Left lung (tissue), 4 donors: ENCODE measurements at regions not wholly inside any gene's neighbourhood (a gene's known extent, or its start where the extent isn't known, plus 50 kb on each side); places are given as distances from the start of the nearest gene placed in this dataset.

Experiments used
- ATAC-seq: fragments of 200-7000 bp; cut with Tn5 transposase; one replicate; pipeline ENCODE4 v1.9.1; 2020; ENCODE audit warnings: moderate library complexity
- DNase-seq, 4 donors: peaks; one replicate each; pipeline ENCODE4 v3.0.0-alpha.2; 2013 to 2020
- H3K27ac ChIP-seq, 2 donors: fragments of 200-600 bp; sonication (generic) in 1 of 2; one replicate each; pipeline versions ENCODE4 v1.5.0 to v1.8.0; 2020 to 2021
- H3K27me3 ChIP-seq, 2 donors: fragments of 200-600 bp; sonication (generic) in 1 of 2; one replicate each; pipeline versions ENCODE4 v1.5.0 to v1.8.0; 2020 to 2021
- H3K36me3 ChIP-seq, 2 donors: fragments of 200-600 bp; sonication (generic) in 1 of 2; one replicate each; pipeline versions ENCODE4 v1.5.0 to v1.8.0; 2020 to 2021
- H3K4me1 ChIP-seq, 2 donors: fragments of 200-600 bp; one replicate each; pipeline ENCODE4 v1.8.0; 2021
- H3K4me3 ChIP-seq, 2 donors: fragments of 200-600 bp; sonication (generic) in 1 of 2; one replicate each; pipeline versions ENCODE4 v1.5.0 to v1.8.0; 2020 to 2021; ENCODE audit warnings: mild to moderate bottlenecking in 1 of 2
- H3K9me3 ChIP-seq, 2 donors: fragments of 200-600 bp; sonication (generic) in 1 of 2; one replicate each; pipeline versions ENCODE4 v1.5.0 to v1.8.0; 2020 to 2021
- intact Hi-C, 2 donors: fragments of 100-400 bp; cut with DNase I; formaldehyde crosslinking; loops; one replicate each; pipeline versions ENCODE4 v1.11.2 to v1.14.2; 2022
- TF ChIP-seq, protein P1 (sequence below), 2 donors: fragments of 200-600 bp; sonication (generic) in 1 of 2; IDR thresholded peaks; one replicate each; pipeline versions ENCODE4 v1.5.0 to v1.8.0; 2021; ENCODE audit warnings: antibody characterized with exemption in 2 of 2
- donor health status: DM: no; HTN: yes; CAD: no.
- donor health status: DM: no; HTN: no; CAD: no.

DNA sequence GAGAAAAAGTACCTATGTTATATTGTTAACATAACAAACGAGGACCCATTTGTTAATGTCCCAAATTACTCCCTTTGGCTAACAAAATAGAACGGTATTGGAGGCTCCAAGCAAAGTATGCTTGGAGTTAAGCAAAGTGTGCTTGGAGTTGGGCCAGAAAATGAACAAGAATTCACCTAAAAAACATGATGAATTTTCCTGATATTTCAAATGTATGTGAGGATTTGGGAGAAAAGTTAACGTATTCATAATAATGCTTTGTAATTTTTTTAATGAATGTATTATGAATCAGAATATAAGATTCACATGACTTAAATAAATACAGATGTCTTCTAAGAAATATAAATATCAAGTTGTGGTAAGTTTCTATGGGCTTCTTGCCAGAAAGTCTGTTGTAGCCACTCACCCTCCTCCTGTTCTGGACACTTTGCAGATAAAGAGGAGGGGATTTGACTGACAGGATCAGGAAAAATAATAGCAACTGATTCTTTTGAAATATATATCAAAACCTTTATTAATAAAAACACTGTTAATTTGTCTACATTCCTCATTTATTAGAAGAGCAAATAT, 423.7 kb upstream of the MMADHC start:
- H3K36me3 ChIP-seq = no peaks in the 10 kb centered on the region
- TF ChIP-seq, protein P1, sequence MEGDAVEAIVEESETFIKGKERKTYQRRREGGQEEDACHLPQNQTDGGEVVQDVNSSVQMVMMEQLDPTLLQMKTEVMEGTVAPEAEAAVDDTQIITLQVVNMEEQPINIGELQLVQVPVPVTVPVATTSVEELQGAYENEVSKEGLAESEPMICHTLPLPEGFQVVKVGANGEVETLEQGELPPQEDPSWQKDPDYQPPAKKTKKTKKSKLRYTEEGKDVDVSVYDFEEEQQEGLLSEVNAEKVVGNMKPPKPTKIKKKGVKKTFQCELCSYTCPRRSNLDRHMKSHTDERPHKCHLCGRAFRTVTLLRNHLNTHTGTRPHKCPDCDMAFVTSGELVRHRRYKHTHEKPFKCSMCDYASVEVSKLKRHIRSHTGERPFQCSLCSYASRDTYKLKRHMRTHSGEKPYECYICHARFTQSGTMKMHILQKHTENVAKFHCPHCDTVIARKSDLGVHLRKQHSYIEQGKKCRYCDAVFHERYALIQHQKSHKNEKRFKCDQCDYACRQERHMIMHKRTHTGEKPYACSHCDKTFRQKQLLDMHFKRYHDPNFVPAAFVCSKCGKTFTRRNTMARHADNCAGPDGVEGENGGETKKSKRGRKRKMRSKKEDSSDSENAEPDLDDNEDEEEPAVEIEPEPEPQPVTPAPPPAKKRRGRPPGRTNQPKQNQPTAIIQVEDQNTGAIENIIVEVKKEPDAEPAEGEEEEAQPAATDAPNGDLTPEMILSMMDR (IDR thresholded peaks at IDR 0.05) = no peak

DNA sequence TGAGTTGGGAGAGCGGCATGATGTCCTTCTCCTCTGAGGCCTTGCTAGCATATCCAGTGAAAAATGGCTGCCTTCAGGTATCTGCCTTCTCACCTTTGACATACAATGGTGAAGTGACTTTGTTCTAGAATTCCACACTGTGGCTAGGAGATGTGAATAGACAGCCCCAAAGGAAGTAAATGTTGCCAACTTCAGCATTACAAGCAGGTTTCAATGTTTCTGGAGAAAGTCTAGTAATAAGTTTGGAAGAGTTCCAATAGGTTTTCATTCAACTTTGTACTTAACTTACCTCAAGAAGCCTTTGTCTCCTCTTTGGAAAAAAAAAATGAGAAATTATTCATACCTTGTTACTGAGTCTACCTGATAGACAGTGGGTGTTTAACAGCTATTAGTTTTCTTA, 421.3 kb upstream of the MMADHC start:
- intact Hi-C loops = no loop called here
- Histone ChIP-seq H3K4me3 (no peak overlapping the region), H3K36me3 (no peaks in the 10 kb centered on the region), H3K27me3 (no peaks in the 10 kb centered on the region), H3K4me1 (no peaks in the 10 kb centered on the region), H3K27ac (no peak overlapping the region), H3K9me3 (no peaks in the 10 kb centered on the region)
- DNase-seq (no peak), ATAC-seq (no peak)
- TF ChIP-seq, protein P1 (IDR thresholded peaks at IDR 0.05) = no peak

More for the DNA sequence above, 423.7 kb upstream of the MMADHC start:
- Histone ChIP-seq H3K27me3 (no peaks in the 10 kb centered on the region), H3K27ac (no peak overlapping the region), H3K9me3 (no peaks in the 10 kb centered on the region), H3K4me1 (no peaks in the 10 kb centered on the region), H3K4me3 (no peak overlapping the region)
- intact Hi-C loops = no loop called here
- ATAC-seq = no peak
- DNase-seq = no peak

DNA sequence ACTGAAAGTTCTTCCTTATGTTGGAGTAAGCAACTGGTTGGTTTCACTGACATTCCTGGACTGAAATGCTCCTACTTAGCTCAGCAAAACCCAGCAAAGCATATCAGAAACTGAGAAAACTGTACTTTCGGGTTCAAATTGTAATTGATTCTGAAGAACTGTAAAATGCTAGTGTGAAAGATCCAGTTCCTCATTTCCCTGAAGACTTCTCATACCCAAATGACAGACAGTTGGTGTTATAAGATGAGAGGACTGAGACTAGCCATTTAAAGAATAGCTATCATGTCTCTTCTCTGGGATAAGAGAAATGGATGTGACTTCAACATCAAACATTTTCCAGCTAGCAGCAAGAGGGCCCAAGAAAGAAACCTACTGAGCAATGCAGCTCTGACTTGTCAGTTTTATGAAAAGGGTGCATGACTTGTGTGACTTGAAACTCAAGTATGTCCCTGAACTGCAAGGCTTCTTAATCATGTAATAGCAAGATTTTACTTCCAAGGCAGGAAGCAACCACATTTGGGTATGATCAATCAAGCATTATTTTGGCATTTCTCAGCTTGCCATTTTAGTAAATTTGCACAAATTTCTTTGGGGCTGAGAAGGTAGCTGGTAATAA, 420.3 kb upstream of the MMADHC start:
- intact Hi-C loops = no loop called here
- H3K9me3 ChIP-seq = no peaks in the 10 kb centered on the region
- DNase-seq = no peak
- TF ChIP-seq, protein P1 (IDR thresholded peaks at IDR 0.05) = no peak
- no peak overlapping the region for H3K4me3 ChIP-seq
- H3K36me3 ChIP-seq = no peaks in the 10 kb centered on the region
- H3K4me1 ChIP-seq = no peaks in the 10 kb centered on the region
- no peak for ATAC-seq
- no peaks in the 10 kb centered on the region for H3K27me3 ChIP-seq
- H3K27ac ChIP-seq = no peak overlapping the region

DNA sequence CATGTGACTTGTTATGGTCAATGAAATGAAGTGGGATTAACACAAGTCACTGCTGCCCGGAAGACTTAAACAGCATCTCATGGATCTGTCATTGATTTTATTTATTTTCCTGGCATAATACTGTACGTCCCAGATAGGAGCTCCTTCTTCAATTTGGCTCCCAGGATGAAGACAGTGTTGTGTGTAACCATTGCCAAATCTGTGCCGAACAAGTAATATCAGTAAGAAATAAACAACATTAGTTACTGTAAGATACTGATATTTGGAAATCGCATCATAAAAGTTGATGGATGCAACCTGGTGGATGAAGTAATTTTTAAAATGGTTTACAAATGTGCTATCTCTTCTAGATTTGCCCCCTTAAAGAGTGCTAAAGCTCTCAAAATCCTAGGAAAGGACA, 419.0 kb upstream of the MMADHC start:
- TF ChIP-seq, protein P1 (IDR thresholded peaks at IDR 0.05) = no peak
- Histone ChIP-seq H3K27ac (no peak overlapping the region), H3K27me3 (no peaks in the 10 kb centered on the region), H3K4me1 (no peaks in the 10 kb centered on the region), H3K36me3 (no peaks in the 10 kb centered on the region), H3K9me3 (no peaks in the 10 kb centered on the region), H3K4me3 (no peak overlapping the region)
- DNase-seq = peak in 1 of 4 donors; percentile 33
- no peak for ATAC-seq
- intact Hi-C loops = no loop called here

DNA sequence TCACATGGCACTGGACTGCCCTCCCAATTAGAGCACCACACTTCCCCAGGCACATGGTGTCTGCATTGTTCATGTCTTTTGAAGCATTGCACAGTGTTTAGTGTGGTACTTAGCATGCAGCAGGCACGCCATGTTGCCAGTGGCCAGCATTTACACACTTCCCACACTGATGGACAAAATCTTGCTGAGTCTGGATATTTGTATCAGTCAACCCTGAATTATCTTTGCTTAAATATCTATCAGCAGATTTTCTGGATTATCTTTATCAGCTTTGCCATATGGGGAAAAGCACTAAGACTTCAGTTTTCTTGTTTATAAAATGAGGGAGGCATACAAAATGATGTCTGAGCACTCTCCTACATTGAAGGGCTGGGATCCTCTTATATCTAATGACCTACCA, 416.0 kb upstream of the MMADHC start:
- ATAC-seq (no peak), DNase-seq (no peak)
- TF ChIP-seq, protein P1 (IDR thresholded peaks at IDR 0.05) = no peak
- Histone ChIP-seq H3K4me1 (no peaks in the 10 kb centered on the region), H3K27me3 (no peaks in the 10 kb centered on the region), H3K27ac (no peak overlapping the region), H3K4me3 (no peak overlapping the region), H3K9me3 (no peaks in the 10 kb centered on the region), H3K36me3 (no peaks in the 10 kb centered on the region)
- intact Hi-C loops = no loop called here
